NCI-H446 treated with DMSO at 0.1 percent for 48 hours (cell line): ENCODE measurements at regions not wholly inside any gene's neighbourhood (a gene's known extent, or its start where the extent isn't known, plus 50 kb on each side); places are given as distances from the start of the nearest gene placed in this dataset.

Experiments used
- DNase-seq: peaks from one replicate; lab custom pipeline; 2025; lab: John Stamatoyannopoulos, UW

DNA sequence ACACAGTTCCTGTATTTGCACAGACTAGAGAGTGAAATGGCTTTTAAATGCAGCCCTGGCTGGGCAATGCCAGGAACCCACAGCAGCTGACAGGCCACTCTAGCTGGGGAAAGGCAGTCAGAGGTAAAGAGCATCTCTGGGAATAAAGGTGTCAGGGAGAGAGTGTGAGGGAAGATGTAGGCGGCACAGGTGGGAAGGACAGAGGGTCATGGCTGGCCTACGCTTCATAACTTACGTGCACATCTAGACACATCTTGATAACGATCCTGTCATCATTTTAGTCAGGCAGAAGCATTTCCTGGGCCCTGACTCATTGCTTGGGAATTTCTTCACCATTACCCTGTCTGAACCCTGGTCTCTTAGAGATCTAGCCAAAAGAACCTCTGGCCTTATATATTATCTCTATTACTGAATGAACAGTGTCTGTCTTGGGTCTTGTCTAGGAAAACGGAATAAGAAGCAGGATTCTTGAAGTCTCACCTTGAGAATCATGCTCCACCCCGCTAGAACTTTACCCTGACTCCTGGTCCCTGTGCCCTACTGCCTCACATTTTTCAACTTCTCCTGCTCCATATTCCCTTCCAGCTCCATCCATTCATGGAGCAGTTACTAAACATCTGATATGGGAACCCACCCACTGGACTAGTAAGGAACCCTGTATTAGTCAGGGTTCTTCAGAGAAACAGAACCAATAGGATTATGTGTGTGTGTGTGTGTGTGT lies 106.4 kb upstream of the ELL2 start:
- no peak for DNase-seq

DNA sequence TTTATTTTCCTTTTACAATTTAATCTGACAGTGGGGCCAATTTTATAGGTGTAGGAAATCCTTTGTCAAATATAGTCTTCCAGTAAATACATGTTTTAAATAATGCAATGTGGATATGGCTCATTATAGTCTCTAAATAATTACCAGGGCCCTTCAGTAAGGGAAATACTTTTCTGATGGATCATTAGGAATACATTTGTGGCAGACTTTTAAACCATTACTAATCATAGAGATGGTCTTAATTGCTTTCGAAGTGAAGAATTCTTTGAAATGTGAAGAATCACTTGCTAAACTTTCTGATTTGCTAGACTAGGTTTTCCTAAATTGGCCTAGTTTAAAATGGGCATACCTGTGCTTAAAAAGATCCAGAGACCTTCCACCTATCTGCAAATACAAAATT lies 105.6 kb upstream of the ELL2 start:
- DNase-seq, result no peak

DNA sequence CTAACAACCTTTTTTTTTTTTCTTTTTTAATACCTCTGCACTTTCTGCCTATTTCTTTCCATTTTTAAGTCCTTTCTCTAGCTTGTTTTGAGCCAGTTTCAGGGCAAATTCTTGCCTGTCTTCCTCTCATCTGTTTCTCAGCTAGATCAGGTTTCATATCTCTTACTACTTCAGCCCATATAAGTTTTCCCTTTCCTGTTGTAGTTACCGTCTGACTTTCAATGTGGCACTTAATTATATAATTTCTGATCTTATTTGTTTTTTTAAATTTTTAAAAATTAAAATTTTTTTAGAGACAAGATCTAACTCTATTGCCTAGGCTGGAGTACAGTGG lies 104.7 kb upstream of the ELL2 start:
- DNase-seq, result no peak

DNA sequence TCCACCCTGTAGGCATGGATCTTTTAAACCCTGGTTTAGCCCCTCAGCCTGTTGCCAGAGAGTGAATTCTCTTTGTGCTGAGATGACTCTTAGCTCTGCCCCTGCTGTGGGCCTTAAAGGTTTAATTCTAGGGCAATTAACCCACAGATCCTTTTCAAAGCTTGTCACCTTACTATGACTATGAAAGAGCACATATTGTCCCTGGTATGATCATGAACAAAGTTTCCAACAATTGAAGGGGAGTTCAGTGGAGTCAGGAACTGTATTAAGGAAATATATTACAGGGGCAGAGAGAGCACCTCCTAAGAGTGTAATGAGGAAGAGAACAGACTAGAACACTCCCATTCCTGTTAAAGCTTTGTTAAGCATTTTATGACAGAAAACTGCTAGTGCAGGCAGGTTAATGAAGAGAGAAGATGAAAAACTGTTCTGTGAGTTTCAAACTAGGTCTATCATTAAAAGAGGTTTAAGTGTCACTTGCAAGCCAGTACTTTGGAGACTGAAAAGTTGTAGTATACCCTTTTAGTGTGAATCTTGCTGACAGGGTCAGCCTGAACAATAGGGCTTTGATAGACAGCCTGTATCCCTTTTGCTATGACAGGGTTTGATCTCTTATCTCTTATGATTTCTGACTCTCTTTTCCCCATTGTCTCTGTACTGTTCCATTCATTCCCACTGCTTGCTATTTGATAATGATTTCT lies 104.2 kb upstream of the ELL2 start:
- DNase-seq, result no peak

DNA sequence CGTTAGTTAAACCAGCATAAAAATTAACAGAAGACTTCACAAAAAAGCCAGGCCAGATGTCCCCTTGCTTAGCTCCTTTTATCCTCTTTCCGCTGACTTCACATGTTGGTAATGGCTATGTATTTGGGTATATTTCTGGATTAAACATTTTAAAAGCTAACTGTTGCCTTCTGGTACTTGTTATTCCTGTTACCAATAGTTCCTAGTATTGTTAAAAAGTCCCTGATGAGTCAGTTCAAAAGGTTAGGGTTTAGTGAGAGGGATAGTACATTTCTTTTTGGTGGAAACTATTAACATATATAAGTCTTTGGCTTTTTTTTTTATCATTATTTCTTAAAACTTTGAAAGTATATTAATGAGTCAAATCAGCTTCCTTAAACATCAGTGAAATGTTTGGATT lies 103.2 kb upstream of the ELL2 start:
- no peak for DNase-seq

DNA sequence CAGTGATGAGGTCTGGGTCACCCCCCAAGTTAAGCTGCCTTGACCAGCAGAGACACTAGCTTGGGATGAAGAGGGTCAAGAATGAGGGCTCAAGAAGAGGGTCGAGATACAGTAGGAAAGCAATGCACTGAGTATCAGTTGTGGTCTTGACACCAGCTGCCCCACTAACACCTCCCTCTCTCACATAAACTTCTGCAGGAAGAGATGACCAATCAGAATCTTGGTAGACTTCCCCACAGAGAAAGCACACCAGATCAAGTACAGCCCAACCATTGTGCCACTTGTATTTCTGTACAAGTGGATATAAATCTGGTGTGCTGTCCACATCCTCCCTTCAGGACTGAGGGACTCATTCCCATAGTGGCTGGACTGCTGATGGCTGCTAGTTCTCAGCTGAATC lies 101.2 kb upstream of the ELL2 start:
- no peak for DNase-seq

DNA sequence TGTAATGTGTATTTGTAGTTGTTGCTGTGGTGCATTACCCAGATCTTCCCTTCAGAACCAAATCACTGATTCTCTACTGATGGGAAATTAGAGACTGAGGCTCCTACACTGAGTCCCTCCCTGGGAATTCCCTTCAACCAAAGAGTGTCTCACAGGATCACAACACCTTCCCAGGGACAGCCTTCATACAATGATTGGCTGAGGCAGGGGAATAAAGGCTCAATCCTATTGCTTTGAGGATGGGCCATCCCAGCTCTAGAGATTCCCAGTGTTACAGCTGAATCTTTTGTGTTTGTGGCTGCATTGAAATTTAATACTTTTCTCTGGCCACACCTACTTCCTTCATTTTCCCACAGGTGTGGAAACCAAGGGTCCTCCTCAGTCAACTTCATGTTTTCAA lies 96.4 kb upstream of the ELL2 start:
- no peak for DNase-seq

DNA sequence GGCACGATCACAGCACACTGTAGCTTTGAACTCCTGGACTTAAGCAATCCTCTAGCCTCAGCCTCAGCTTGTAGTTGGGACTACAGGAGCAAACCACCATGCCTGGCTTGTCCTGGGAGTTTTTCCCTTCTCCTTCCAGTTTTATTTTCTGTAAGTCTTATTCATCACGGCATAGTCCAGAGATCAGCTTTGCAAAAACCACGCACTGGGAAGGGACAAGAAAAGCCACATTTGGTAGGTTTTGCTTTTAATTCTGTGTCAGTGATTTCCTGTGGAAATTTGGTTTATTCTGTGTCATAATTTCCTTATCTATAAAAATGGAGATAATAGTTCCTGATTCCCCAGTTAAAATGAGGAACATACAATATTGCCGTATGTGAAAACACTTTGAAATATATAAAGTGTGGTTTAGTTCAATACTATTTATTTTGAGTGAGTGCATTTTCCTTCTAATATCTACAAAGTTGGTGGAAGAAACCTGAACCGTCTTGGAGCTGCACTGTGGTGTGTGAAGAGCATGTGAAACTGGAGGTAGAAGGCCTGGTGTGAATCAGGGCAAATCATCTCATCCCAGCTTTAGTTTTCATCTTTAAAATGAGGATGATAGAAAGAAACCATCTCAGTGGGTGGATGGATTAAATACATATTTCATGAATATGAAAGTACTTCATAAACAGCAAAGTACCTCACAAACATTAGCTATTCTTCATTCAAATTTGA lies 92.8 kb upstream of the ELL2 start:
- no peak for DNase-seq

DNA sequence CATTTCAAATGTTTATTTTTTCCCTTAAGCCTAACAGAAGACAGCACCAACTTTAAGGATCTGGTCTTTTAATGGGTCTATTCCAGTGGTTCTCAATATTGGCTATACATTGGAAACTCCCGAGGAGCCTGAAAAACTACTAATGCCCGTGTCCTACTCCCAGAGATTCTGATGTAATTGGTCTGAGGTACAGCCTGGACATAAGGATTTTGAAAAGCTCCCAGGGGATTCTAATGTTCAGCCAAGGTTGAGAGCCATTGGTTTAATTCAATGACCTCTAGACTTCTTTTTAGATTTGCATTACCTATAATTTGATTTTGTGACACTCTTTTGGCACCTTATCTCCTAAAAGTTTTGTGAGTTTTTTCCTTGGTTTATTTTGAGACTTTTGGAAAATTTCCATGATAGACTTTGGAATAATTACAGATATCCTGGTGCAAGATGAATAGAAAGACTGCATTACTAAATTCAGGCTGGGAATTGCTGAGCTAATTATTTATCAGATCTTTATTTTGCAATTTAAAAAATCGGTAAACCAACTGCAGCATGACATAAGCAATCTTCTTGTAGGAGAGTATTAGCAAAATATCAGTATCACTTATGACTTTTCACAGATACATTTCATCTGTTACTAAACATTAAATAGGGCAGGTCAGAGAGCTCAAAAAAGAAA lies 91.5 kb upstream of the ELL2 start:
- no peak for DNase-seq

DNA sequence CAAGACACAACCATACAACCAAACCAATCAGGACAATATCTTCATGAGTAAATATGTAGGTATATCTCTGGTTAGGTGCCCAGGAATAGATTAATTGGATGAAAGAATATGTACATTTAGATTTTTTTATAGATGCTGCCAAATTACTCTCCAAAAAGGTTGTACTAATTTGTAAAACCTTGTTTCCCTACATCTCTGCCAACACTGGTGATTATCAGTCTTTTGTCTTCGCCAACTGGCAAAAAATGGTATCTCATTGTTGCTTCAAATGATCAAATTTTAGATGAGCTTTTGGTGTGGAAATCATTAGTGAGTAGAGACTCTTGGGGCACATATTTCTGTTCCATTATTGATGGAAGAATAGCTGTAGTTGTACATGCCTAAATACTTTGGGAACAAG lies 90.7 kb upstream of the ELL2 start:
- DNase-seq, result no peak

DNA sequence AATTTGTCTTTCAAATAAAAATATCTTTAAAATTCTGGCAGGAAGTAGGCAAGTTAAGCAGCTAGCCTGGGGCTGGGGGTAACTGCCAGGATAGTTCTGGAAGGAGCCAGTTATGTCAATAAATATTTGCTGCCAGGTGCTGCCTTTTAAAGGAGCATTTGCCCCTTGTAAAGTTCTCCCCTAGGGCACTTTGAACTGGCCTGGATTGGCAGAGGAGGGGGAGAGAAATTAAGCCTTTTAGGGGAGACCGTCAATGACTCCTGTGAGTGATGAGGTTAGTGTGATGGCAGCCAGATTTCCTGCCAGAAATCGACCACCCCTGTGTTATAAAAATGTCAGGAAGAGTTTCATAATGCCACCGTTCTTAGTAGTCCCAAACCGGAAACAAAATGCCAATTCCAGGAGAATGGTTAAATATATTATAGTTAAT lies 89.8 kb upstream of the ELL2 start:
- no peak for DNase-seq

DNA sequence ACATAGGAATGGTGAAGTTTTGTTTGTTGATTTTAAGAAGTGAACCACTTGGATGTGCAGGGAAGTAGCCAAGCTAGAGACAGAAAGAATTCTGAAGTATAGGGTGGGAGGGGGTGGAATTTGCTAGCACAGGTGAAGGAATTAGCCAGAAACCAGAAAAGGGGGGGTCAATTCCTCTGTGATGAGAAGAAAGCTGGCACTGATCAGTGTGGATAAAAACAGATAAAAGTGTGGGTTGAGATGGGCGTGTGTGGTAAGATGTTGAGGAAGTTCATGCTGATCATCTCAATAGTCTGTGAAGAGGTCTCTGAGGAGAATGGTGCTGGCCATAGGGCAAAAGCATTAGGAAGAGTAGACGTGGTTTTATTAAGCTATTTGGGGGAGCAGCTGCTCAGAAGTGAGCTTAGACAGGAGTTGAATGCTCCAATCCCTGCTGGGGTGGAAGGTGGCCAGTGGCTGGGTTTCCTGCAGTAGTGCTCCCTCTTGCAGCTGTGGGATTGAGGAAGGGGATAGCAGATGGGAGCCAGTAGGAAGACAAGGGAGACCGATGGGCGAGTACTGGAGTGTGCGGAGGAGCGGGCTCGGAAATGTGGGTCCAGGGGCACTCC lies 88.7 kb upstream of the ELL2 start:
- DNase-seq, result no peak

DNA sequence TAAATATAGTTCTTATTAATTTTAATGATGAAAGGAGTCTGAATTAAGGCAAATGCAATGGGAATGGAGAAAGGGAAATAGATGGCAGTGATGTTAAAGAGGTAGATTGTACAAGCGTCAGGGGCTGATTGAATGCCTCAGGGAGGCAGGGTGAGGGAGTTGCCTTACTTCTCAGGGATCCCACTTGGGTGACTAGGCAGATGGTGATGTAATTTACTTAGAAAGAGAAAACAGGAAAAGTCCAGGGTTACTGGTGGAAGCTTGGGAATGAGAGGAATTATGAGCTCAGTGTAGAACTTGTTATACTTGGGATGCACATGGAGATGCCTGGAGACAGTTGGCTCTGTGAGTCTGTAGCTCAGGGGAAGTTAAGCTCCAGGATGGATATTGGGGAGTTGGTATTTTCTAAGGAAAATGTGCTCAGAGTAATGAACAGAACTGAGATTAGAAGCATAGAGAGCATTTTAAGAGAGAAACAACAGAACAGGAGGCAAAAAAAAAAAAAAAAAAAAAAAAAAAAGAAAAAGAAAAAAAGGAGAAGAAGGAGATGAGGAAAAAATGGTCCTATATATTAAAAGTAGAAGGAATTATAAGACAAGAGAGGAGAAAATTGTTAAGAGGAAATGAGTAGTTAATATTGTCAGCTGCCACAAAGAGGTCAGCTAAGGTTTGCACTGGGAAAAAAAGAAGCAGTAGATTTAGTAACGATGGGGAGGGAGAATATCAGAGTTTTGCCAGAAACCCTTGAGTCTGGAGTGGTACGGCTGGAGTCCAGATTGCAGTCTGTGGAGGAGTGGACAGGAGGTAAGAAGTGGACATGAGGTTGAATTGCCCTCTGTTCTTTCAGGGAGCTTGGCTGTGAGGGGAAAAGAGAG lies 88.0 kb upstream of the ELL2 start:
- no peak for DNase-seq

DNA sequence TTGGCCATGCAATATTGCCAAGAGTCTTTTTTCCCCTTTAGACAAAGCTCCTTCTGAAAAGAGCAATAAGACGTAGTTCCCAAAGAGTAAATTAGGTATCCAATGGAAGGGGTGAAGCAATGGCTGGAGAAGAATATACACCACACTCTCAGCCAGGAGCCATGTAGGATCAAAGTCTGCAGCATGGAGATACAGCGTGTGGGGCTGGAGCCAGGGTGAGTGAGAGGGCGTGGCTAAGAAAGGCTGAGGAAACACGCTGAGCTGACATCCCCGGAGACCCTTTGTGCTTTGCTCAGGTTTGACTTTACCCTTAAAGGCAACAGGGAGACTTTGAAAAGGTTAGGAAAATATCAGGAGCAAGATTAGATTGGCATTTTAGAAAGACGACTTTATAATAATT lies 87.1 kb upstream of the ELL2 start:
- no peak for DNase-seq

DNA sequence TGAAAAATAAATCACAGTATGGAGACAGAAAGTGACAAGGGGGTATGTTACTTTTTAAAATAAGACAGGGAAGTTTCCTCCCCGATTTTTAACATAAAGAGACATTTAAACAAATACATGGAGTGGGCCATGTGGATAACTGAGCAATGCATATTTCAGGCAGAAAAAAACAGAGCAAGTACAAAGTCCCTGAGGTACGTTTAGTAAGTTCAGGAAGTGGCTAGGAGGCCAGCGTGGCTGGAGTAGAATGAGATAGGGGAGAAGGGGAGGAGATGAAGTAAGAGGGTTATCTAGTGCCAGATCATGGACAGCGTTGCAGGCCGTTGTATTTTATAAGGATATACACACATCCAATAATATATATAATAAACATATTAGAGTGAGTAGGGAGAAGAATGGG lies 84.2 kb upstream of the ELL2 start:
- DNase-seq, result no peak

DNA sequence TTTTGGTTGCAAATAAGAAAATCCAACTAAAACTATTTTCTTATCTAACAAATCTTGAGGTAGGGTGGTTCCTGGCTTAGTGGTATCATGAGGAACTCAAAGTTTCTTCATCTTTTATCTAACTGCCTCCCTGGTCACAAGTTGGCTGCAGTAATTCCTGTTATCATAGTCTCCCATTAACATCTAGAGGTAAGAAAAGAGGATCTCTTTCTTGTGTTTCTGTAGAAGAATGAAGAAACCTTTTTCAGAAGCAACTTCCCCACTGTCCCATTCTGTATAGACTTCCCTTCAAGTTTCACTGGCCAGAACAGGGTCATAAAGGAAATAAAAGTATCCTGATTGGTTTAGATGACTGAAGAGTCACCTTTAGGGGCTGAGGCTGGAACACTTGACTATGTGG lies 81.8 kb upstream of the ELL2 start:
- DNase-seq, result no peak

DNA sequence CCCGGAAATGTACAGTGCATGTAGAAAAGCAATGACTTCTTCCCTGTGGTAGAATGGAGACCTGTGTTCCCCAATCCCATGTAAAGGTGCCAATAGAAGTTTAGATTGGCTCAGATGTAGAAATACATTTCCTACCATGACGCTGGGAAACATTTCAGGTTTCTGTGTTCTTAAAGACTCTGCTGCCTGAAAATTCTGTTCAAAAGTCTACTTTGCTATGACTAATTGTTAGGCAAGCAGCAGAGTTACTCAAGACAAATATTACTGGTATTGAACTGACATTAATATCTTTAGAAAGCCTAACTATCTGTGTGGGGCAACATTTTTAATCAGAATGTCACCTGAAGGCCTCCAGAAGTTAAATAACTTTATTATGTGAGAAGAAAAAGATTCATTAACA lies 75.5 kb upstream of the ELL2 start:
- no peak for DNase-seq

DNA sequence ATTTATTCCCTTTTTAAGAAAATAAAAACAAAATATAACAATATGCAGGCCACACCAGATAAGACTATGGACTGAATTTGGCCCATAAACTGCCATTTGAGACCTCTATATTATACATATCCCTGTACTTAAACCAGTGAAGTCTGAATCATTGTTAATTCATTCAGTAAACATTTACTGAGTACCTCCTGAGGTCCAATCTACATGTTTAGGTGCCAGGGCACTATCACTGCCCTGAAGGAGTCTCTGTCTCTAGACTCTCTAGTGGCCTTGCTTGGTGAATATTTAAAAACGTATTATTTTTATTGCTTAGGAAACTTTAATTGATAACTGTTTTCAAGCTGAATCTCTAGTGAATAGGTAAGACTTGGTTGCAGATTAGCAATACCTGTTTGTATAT lies 74.7 kb upstream of the ELL2 start:
- no peak for DNase-seq

DNA sequence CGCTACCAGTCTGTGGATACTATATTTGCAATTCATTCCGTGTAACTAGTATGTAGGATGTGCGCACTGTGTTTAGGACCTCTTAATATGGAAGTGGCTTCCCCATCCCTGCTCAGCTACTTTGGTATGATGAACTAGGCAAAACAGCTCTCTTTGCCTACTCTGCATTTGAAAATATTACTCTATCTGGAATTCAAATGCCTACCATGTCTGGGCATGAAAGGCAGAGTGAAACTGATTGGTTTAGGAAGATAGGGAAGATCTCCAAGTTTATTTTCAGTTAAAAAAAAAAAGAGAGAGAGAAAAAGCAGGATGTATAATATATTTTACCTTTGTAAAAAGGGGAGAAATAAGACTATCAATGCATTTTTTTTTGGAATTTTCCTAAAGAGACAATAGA lies 74.1 kb upstream of the ELL2 start:
- DNase-seq, result no peak

DNA sequence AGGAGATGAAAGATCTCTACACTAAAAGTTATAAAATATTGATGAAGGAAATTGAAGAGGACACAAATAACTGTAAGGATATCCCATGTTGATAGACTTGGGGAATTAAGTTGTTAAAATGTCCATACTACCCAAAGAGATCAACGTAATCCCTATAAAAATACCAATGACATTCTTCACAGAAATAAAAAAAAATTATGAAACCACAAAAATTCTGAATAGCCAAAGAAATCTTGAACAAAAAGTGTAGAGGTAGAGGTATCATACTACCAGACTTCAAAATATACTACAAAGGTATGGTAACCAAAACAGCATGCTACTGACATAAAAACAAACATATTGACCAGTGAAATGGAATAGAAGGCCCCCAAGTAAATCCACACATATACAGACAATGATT lies 71.5 kb upstream of the ELL2 start:
- no peak for DNase-seq

DNA sequence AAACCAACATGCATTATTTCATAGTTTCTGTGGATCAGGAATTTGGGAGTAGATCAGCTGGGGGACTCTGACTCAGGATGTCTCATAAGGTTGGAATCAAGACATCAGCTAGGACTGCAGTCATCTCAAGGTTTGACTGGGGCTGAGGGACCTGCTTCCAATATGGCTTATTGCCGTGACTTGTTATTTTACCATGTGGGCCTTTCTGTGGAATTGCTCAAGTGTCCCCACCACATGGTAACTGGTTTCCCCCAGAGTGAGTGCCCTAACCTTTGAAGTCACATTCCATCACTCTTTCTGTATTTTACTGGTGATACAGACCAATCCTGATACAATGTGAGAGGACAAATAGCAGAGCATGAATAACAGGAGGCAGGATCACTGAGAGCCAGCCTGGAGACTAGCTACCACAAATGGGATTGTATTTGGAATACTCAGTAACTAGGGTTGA lies 70.2 kb upstream of the ELL2 start:
- DNase-seq, result no peak
